K562 (cell line): ENCODE measurements at regions not wholly inside any gene's neighbourhood (a gene's known extent, or its start where the extent isn't known, plus 50 kb on each side); places are given as distances from the start of the nearest gene placed in this dataset.
A peak's percentile ranks its signal among the peaks of the same experiment; 100 is the strongest.

Experiments
- ATAC-seq: fragments of 200-7000 bp; cut with Tn5 transposase; 3 replicates; pipeline ENCODE4 v1.9.1; 2020; ENCODE audit warnings: moderate library complexity
- BruUV-seq: library from RNA; stranded (reverse); fragments of 400-500 nt; replicated peaks from 2 replicates; lab custom pipeline; 2021; lab: Mats Ljungman, UMichigan
- CTCF ChIA-PET: fragments of 300-600 bp; formaldehyde crosslinking; extraction: SDS; loops from one replicate; lab custom pipeline; 2021; ENCODE audit warnings: low intra/inter-chr PET ratio; lab: Yijun Ruan, JAX
- POLR2A ChIA-PET: fragments of 300-600, 350-650 bp; sonication (Branson Sonifier 250); formaldehyde crosslinking; extraction: SDS; loops from one replicate; lab custom pipeline; 2021; ENCODE audit warnings: antibody characterized with exemption, inconsistent platforms; lab: Yijun Ruan, JAX
- DNase-seq, 4 experiments: peaks; one replicate each; pipeline versions ENCODE4 v3.0.0 to v3.0.0-alpha.2; 2011 to 2018; ENCODE audit warnings: low spot score in 3 of 4, mixed read lengths in 3 of 4; ENCODE audit errors: extremely low read depth in 1 of 4
- FAIRE-seq: peaks from 2 replicates; lab custom pipeline; 2011; peaks lifted over from hg19 to GRCh38; lab: Jason Lieb, UNC
- H2AFZ ChIP-seq: 2 replicates; pipeline ENCODE4 v1.6.0; 2011; ENCODE audit warnings: low read depth, low read length, control low read depth, inconsistent platforms
- H3K27ac ChIP-seq: fragments of 200-600 bp; 3 replicates; pipeline ENCODE4 v1.8.0; 2011; ENCODE audit warnings: low read depth, mild to moderate bottlenecking, control low read depth, inconsistent platforms, low read length, moderate library complexity, mixed read lengths; ENCODE audit errors: extremely low read depth
- H3K27me3 ChIP-seq, 2 experiments: fragments of 300-600 bp in 1 of 2; 2 replicates in 1 of 2; 3 replicates in 1 of 2; pipeline versions ENCODE4 v1.6.0 to v1.8.0; 2011; ENCODE audit warnings: inconsistent platforms in 2 of 2, low read length in 2 of 2, mild to moderate bottlenecking in 1 of 2, mixed read lengths in 1 of 2, moderate library complexity in 1 of 2; ENCODE audit not compliant: control insufficient read depth in 2 of 2, insufficient read depth in 2 of 2
- H3K36me3 ChIP-seq: fragments of 300-600 bp; 3 replicates; pipeline ENCODE4 v1.8.0; 2011; ENCODE audit warnings: mild to moderate bottlenecking, low read length, inconsistent platforms; ENCODE audit not compliant: control insufficient read depth, insufficient read depth
- H3K4me1 ChIP-seq, 2 experiments: fragments of 200-600 bp in 1 of 2; replicated peaks in 1 of 2; 2 replicates in 1 of 2; 3 replicates in 1 of 2; pipeline versions ENCODE4 v1.5.1 to v1.8.0; 2011; ENCODE audit warnings: inconsistent platforms in 2 of 2, low read length in 2 of 2, mild to moderate bottlenecking in 1 of 2, mixed read lengths in 1 of 2, moderate library complexity in 1 of 2; ENCODE audit not compliant: control insufficient read depth in 2 of 2, insufficient read depth in 2 of 2
- H3K4me2 ChIP-seq: 2 replicates; pipeline ENCODE4 v1.6.1; 2011; ENCODE audit warnings: low read length, control low read depth, inconsistent platforms, mixed read lengths; ENCODE audit not compliant: insufficient read depth
- H3K4me3 ChIP-seq: fragments of 200-600 bp; sonication (generic), shearing (Covaris generic); 2 replicates; pipeline ENCODE4 v1.5.1; 2016; ENCODE audit warnings: control low read depth, inconsistent platforms
- H3K79me2 ChIP-seq: fragments of 200-600 bp; 3 replicates; pipeline ENCODE4 v1.8.0; 2011; ENCODE audit warnings: low read length, inconsistent platforms; ENCODE audit not compliant: control insufficient read depth, insufficient read depth
- H3K9ac ChIP-seq, 2 experiments: 2 replicates each; pipeline versions ENCODE4 v1.6.0 to v1.6.1; 2011; ENCODE audit warnings: low read depth in 2 of 2, low read length in 2 of 2, control low read depth in 1 of 2, inconsistent platforms in 1 of 2, mild to moderate bottlenecking in 1 of 2, mixed read lengths in 1 of 2; ENCODE audit not compliant: insufficient read depth in 1 of 2
- H3K9me1 ChIP-seq: one replicate; pipeline ENCODE4 v1.6.0; 2011; ENCODE audit warnings: inconsistent platforms, mild to moderate bottlenecking, low read length, moderate library complexity; ENCODE audit not compliant: control insufficient read depth, insufficient read depth
- H3K9me3 ChIP-seq: replicated peaks from 2 replicates; pipeline ENCODE4 v1.5.1; 2011; ENCODE audit warnings: low read depth, low read length, inconsistent platforms; ENCODE audit not compliant: control insufficient read depth, insufficient read depth
- H4K20me1 ChIP-seq: replicated peaks from 2 replicates; pipeline ENCODE4 v1.6.1; 2011; ENCODE audit warnings: low read length, inconsistent platforms, mixed read lengths; ENCODE audit not compliant: control insufficient read depth, insufficient read depth
- ATF6 ChIP-seq: sonication (generic); formaldehyde crosslinking; IDR thresholded peaks from 2 replicates; pipeline ENCODE4 v1.4.0; 2020; ENCODE audit warnings: mild to moderate bottlenecking, missing genetic modification reagents
- BRD9 ChIP-seq: fragments of 450-650 bp; IDR thresholded peaks from 2 replicates; pipeline ENCODE4 v1.6.1; 2018; ENCODE audit warnings: low read depth; ENCODE audit not compliant: partially characterized antibody
- CBFA2T2 ChIP-seq: fragments of 450-650 bp; conservative IDR thresholded peaks from 2 replicates; pipeline ENCODE4 v1.6.1; 2017; ENCODE audit warnings: mild to moderate bottlenecking
- EGR1 ChIP-seq: fragments of 450-650 bp; conservative IDR thresholded peaks from 2 replicates; pipeline ENCODE4 v1.6.1; 2017; ENCODE audit warnings: mild to moderate bottlenecking
- ESRRA ChIP-seq: fragments of 450-650 bp; IDR thresholded peaks from 2 replicates; pipeline ENCODE4 v1.6.1; 2014; ENCODE audit warnings: low read depth, mild to moderate bottlenecking, moderate library complexity, borderline replicate concordance
- FOS ChIP-seq: IDR thresholded peaks from 3 replicates; pipeline ENCODE4 v1.6.1; 2011; ENCODE audit not compliant: insufficient read length; ENCODE audit errors: extremely low read depth
- GTF2E2 ChIP-seq: fragments of 200-800 bp; sonication (Bioruptor generic); IDR thresholded peaks from 2 replicates; pipeline ENCODE4 v1.6.1; 2016; ENCODE audit warnings: missing genetic modification characterization, missing compliant biosample characterization
- KAT8 ChIP-seq: fragments of 450-650 bp; IDR thresholded peaks from 2 replicates; pipeline ENCODE4 v1.6.1; 2016; ENCODE audit warnings: low read depth, mild to moderate bottlenecking
- MYBL2 ChIP-seq, 2 experiments: fragments of 450-650 bp in 1 of 2; sonication (generic) in 1 of 2; formaldehyde crosslinking in 1 of 2; IDR thresholded peaks; 2 replicates each; pipeline versions ENCODE4 v1.6.1 to v1.8.1; 2017 to 2022; ENCODE audit warnings: borderline replicate concordance in 1 of 2, inconsistent platforms in 1 of 2, low read depth in 1 of 2, mild to moderate bottlenecking in 1 of 2, missing genetic modification reagents in 1 of 2, moderate library complexity in 1 of 2
- NFATC3 ChIP-seq: fragments of 450-650 bp; IDR thresholded peaks from 2 replicates; pipeline ENCODE4 v1.6.1; 2017; ENCODE audit warnings: mild to moderate bottlenecking
- NFE2 ChIP-seq: IDR thresholded peaks from 2 replicates; pipeline ENCODE4 v1.6.1; 2014; ENCODE audit warnings: antibody characterized with exemption, low read depth
- PML ChIP-seq: IDR thresholded peaks from 2 replicates; pipeline ENCODE4 v1.6.1; 2012; ENCODE audit warnings: low read length, inconsistent platforms
- RHOXF2B ChIP-seq: fragments of 250-450 bp; sonication (Bioruptor Pico); conservative IDR thresholded peaks from 2 replicates; pipeline ENCODE4 v1.5.1; 2021
- SRSF1 ChIP-seq: fragments of 200-400 bp; formaldehyde crosslinking; IDR thresholded peaks from 2 replicates; pipeline ENCODE4 v1.6.1; 2017; ENCODE audit warnings: mild to moderate bottlenecking, low read depth, low read length, moderate library complexity
- SRSF3 ChIP-seq: fragments of 200-400 bp; formaldehyde crosslinking; IDR thresholded peaks from 2 replicates; pipeline ENCODE4 v1.6.1; 2016; ENCODE audit warnings: mild to moderate bottlenecking, low read length, moderate library complexity; ENCODE audit not compliant: insufficient read depth
- TAF1 ChIP-seq: IDR thresholded peaks from 2 replicates; pipeline ENCODE4 v1.6.1; 2011; ENCODE audit warnings: mild to moderate bottlenecking, low read length, moderate library complexity; ENCODE audit not compliant: insufficient read depth, control insufficient read depth, severe bottlenecking; ENCODE audit errors: extremely low read depth
- WGBS: fragments of 100-300 bp; shearing (Covaris generic); methylation state at CpG from one replicate; pipeline ENCODE4 v1.1.6; 2016; ENCODE audit warnings: low coverage, mixed read lengths; ENCODE audit not compliant: insufficient coverage; ENCODE audit errors: missing lambda C conversion rate; 5-methylcytosine and 5-hydroxymethylcytosine counted together
- in situ Hi-C: fragments of 300-500 bp; cut with MboI; formaldehyde crosslinking; loops from 4 replicates; pipeline ENCODE4 v1.15.0; 2018; ENCODE audit warnings: inconsistent platforms, mixed read lengths
- intact Hi-C: fragments of 100-400 bp; cut with micrococcal nuclease; formaldehyde crosslinking; loops from 2 replicates; pipeline ENCODE4 v1.14.2; 2022

DNA sequence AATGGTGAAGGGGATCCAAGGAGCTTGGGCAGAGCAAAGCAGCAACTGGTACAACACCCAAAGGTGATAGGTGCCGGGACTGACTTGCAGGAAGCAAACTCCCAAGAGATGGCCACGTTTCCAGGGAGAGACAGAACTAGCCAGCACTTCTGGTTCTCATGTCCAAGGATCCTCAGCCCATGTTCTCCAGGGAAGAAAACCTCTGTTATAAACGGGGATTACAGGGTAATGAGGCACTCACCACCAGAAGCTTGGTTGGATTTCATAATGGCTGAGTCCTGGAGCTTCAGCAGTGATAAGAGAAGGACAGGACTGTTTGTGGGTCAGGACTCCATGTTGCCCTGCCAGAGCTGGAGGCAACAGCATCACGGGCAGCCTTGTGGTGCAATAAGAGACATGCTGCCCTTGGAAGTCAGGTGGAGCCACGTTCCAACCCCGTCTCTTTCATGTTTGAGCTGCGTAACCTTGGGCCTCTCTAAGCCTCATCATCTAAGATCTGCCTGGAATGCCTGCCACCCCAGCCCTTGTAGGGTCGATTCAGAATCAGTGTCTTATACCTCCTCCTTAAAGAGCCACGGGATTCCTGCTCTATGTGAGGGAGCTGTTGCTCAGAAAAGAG lies 181.0 kb downstream of the ABHD5 start:
- Histone ChIP-seq H3K9ac (no peak overlapping the region), H2AFZ (no peak overlapping the region), H3K9me1 (no peaks in the 10 kb centered on the region), H3K36me3 (no peaks in the 10 kb centered on the region), H3K4me3 (no peak overlapping the region), H3K9me3 (no peaks in the 10 kb centered on the region), H3K27ac (no peak overlapping the region), H3K79me2 (no peaks in the 10 kb centered on the region), H3K4me1 (no peaks in the 10 kb centered on the region), H3K4me2 (no peak overlapping the region), H4K20me1 (no peaks in the 10 kb centered on the region), H3K27me3 (peaks cover 3 to 26% of the 10 kb centered on the region in 2 experiments; a peak in 3 of 5 replicates)
- intact Hi-C loops, result no loop called here
- DNase-seq (no peak), ATAC-seq (peak; percentile 27; the same call in 1 of the 3 replicates), FAIRE-seq (no peak)
- in situ Hi-C loops, result no loop called here
- TF ChIP-seq BRD9 (no peak), PML (no peak), CBFA2T2 (no peak), KAT8 (no peak), GTF2E2 (tag) (no peak), NFE2 (no peak)
- no TSS peak for BruUV-seq
- ChIA-PET POLR2A (interaction anchor here (0.6 to 1.2 kb wide), 2 partner anchors 14 to 535 kb away, joined by 4 read pairs; no protein-coding TSS in a partner anchor), CTCF (no interaction called here)
- under 1% methylated on average over 9 of the region's 9 CpGs for WGBS

DNA sequence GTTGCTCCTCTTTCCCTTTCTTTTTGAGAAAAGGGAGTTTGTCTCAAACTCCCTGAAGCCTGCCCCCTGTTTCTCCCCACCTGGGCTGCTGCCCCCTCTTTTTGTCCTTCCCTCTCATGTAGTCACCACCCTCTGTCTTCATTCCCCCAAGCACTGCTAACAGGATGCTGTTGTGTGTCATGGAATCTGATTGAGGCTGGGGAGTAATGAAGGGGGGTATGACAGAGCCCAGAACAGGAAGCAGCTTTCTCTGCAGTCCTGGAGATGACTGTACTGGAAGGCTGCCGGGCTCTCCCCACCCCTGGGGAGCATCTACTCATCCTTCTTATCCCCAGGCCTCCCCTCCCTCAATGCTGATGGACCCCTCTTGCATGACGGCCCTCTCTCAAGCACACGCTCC lies 181.6 kb downstream of the ABHD5 start:
- intact Hi-C loops (no loop called here), in situ Hi-C loops (no loop called here)
- Histone ChIP-seq H3K4me3 (no peak overlapping the region), H3K9me1 (no peaks in the 10 kb centered on the region), H3K9ac (no peak overlapping the region), H3K27ac (no peak overlapping the region), H3K4me2 (no peak overlapping the region), H3K36me3 (no peaks in the 10 kb centered on the region), H4K20me1 (no peaks in the 10 kb centered on the region), H3K4me1 (no peaks in the 10 kb centered on the region), H3K27me3 (peaks cover 5 to 25% of the 10 kb centered on the region in 2 experiments; a peak in 3 of 5 replicates), H3K79me2 (no peaks in the 10 kb centered on the region), H3K9me3 (no peaks in the 10 kb centered on the region), H2AFZ (no peak overlapping the region)
- BruUV-seq, result no TSS peak
- WGBS, result 0% methylated on average over 3 of the region's 3 CpGs
- DNase-seq, result no peak
- ChIA-PET POLR2A (interaction anchor here (0.6 to 1.2 kb wide), 2 partner anchors 14 to 17 kb away, joined by 3 to 4 read pairs; no protein-coding TSS in a partner anchor), CTCF (no interaction called here)
- FAIRE-seq, result no peak
- no peak for TF ChIP-seq SRSF1
- no peak for TF ChIP-seq PML
- no peak for TF ChIP-seq RHOXF2B (CRISPR knock-in tag)
- TF ChIP-seq MYBL2 (IDR thresholded peaks at IDR 0.05; ENCODE audit: low read depth), result no peak
- no peak for TF ChIP-seq MYBL2 (CRISPR knock-in tag; IDR thresholded peaks at IDR 0.05; ENCODE audit: borderline replicate concordance)
- no peak for TF ChIP-seq EGR1
- no peak for TF ChIP-seq TAF1
- no peak for TF ChIP-seq SRSF3
- TF ChIP-seq NFATC3, result no peak
- TF ChIP-seq FOS, result no peak
- no peak for TF ChIP-seq ESRRA
- no peak for TF ChIP-seq ATF6 (CRISPR knock-in tag)
- ATAC-seq, result peak; percentile 28; the same call in 1 of the 3 replicates
